ENCODE measurements at regions not wholly inside any gene's neighbourhood (a gene's known extent, or its start where the extent isn't known, plus 50 kb on each side); places are given as distances from the start of the nearest gene placed in this dataset.

DNA sequence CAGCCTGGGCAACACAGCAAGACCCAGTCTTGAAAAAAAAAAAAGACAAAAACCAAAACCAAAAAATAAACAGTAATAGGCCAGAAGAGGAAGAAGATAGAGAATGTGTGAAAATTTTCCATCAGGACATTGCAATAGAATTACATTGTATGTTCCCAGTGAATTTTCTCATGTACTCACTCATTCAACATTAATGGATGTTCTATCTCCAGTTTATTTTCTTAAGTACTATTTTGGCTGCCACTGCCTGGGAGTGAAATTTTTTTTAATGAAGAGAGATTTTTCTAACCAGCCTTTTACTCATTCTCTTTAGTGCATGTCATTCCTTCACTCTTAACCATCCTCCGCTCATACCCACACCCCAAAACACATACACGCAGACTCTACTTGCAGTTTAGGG is 282.8 kb downstream of the ALDH8A1 start:
- no TSS peak for BruUV-seq (replicated peaks)
- Mint-ChIP-seq H3K27ac (ENCODE audit: unreplicated experiment) (no peak overlapping the region), H3K36me3 (ENCODE audit: insufficient read depth, unreplicated experiment) (no peaks in the 10 kb centered on the region), H3K27me3 (ENCODE audit: unreplicated experiment) (no peaks in the 10 kb centered on the region), H3K4me1 (ENCODE audit: low read depth, unreplicated experiment) (peaks cover 25% of the 10 kb centered on the region), H3K4me3 (ENCODE audit: low read depth, unreplicated experiment) (no peak overlapping the region), H3K9me3 (ENCODE audit: low read depth, unreplicated experiment) (no peaks in the 10 kb centered on the region)
- CTCF ChIA-PET = no interaction called here
- intact Hi-C loops (cut with micrococcal nuclease; ENCODE audit: unreplicated experiment) = no loop called here
- no peak for DNase-seq
- TF ChIP-seq, protein P1, sequence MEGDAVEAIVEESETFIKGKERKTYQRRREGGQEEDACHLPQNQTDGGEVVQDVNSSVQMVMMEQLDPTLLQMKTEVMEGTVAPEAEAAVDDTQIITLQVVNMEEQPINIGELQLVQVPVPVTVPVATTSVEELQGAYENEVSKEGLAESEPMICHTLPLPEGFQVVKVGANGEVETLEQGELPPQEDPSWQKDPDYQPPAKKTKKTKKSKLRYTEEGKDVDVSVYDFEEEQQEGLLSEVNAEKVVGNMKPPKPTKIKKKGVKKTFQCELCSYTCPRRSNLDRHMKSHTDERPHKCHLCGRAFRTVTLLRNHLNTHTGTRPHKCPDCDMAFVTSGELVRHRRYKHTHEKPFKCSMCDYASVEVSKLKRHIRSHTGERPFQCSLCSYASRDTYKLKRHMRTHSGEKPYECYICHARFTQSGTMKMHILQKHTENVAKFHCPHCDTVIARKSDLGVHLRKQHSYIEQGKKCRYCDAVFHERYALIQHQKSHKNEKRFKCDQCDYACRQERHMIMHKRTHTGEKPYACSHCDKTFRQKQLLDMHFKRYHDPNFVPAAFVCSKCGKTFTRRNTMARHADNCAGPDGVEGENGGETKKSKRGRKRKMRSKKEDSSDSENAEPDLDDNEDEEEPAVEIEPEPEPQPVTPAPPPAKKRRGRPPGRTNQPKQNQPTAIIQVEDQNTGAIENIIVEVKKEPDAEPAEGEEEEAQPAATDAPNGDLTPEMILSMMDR (IDR thresholded peaks at IDR 0.05; ENCODE audit: unreplicated experiment) = no peak

DNA sequence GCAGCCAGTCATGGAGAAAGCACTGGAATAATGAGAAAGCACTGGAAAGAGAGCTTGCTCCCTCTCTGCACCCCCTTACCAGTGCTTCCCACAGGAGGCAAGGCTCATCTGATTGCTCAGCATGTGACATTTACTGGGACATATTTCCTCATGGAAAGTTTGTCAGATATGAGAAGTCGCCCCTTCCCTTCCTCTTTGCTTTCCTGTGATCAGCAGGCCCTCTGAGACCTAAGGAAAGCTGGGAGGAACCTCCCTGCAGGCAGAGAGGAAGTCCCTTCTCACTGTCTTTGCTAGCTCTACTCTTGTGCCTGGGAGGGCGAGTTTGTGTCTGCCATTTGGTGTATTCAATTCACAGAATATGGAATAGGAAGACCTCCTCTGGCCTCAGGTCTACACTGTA is 283.8 kb downstream of the ALDH8A1 start:
- H3K4me1 Mint-ChIP-seq (ENCODE audit: low read depth, unreplicated experiment) = peaks cover 19% of the 10 kb centered on the region
- TF ChIP-seq, protein P1 (IDR thresholded peaks at IDR 0.05; ENCODE audit: unreplicated experiment) = no peak
- no peaks in the 10 kb centered on the region for H3K36me3 Mint-ChIP-seq (ENCODE audit: insufficient read depth, unreplicated experiment)
- intact Hi-C loops (cut with micrococcal nuclease; ENCODE audit: unreplicated experiment) = no loop called here
- H3K4me3 Mint-ChIP-seq (ENCODE audit: low read depth, unreplicated experiment) = no peak overlapping the region
- H3K9me3 Mint-ChIP-seq (ENCODE audit: low read depth, unreplicated experiment) = no peaks in the 10 kb centered on the region
- BruUV-seq (replicated peaks) = no TSS peak
- no peaks in the 10 kb centered on the region for H3K27me3 Mint-ChIP-seq (ENCODE audit: unreplicated experiment)
- CTCF ChIA-PET = no interaction called here
- no peak for DNase-seq
- no peak overlapping the region for H3K27ac Mint-ChIP-seq (ENCODE audit: unreplicated experiment)

DNA sequence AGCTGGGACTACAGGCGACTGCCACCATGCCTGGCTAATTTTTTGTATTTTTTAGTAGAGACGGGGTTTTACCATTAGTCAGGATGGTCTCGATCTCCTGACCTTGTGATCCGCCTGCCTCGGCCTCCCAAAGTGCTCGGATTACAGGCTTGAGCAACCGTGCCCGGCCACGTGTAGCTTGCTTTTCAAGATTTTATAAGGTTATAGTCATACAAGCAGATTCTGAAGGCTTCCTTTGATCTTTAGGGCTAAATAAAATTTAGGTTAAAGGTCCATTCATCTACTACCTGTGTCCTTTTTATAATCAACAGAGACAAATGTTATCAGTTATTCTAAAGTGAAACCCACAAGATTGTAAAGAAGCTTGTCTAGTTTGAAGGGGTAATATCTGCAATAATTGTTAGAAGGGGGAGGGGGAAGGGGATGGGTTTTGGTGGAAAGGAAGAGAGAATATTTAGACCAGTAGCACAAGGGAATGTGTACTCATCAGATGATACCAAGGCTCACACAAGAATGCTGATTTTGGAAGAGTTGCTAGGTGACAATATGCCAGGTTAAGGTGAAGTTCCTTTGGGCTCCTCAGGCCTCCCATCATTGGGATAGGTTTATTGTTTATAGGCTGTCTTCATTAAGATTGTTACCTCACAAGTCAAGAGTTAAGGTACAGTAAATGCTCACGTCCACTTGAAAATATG is 284.7 kb downstream of the ALDH8A1 start:
- H3K4me1 Mint-ChIP-seq (ENCODE audit: low read depth, unreplicated experiment) = peaks cover 16% of the 10 kb centered on the region
- H3K4me3 Mint-ChIP-seq (ENCODE audit: low read depth, unreplicated experiment) = no peak overlapping the region
- intact Hi-C loops (cut with micrococcal nuclease; ENCODE audit: unreplicated experiment) = no loop called here
- CTCF ChIA-PET = interaction anchor here (0.6 kb wide), 1 partner anchor 32 kb away, joined by 7 read pairs; no protein-coding TSS in a partner anchor
- DNase-seq = no peak
- no peaks in the 10 kb centered on the region for H3K9me3 Mint-ChIP-seq (ENCODE audit: low read depth, unreplicated experiment)
- no TSS peak for BruUV-seq (replicated peaks)
- no peaks in the 10 kb centered on the region for H3K36me3 Mint-ChIP-seq (ENCODE audit: insufficient read depth, unreplicated experiment)
- TF ChIP-seq, protein P1 (IDR thresholded peaks at IDR 0.05; ENCODE audit: unreplicated experiment) = no peak
- H3K27me3 Mint-ChIP-seq (ENCODE audit: unreplicated experiment) = no peaks in the 10 kb centered on the region
- H3K27ac Mint-ChIP-seq (ENCODE audit: unreplicated experiment) = no peak overlapping the region

DNA sequence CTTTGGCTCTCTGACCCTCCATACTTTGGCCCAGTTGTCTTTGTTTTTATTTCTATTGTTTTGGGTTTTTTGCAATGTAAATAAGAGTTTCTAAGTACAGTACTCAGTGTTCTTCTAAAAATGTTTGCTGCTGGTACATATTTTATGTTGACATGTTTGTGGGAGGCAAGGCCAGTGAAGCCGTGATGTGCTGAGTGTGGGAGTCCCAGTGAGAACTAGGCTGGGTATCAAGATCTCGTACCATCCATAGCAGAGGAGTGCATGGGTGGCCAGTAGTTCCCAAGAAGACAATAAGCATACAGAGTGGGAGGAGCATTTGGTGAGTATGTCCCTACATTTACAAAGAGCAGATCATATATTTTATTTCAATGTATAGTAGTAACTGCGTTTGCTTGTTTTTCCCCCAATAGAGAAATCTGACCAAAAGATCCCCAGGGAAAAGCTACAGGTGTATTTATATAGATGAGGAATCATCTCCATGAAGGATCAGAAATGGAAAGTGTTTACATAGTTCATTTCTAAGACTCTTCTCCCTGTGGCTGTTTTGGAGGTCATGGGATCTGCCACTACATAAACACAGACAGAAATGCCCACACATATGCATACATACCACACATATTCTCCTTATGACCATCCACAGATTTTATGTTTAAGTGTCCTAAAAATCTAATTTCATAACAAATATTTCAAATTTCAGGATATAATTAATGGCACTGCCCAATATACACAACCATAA is 285.9 kb downstream of the ALDH8A1 start:
- Mint-ChIP-seq H3K36me3 (ENCODE audit: insufficient read depth, unreplicated experiment) (no peaks in the 10 kb centered on the region), H3K4me1 (ENCODE audit: low read depth, unreplicated experiment) (peaks cover 4% of the 10 kb centered on the region), H3K27ac (ENCODE audit: unreplicated experiment) (no peak overlapping the region), H3K4me3 (ENCODE audit: low read depth, unreplicated experiment) (no peak overlapping the region), H3K27me3 (ENCODE audit: unreplicated experiment) (no peaks in the 10 kb centered on the region), H3K9me3 (ENCODE audit: low read depth, unreplicated experiment) (no peaks in the 10 kb centered on the region)
- no TSS peak for BruUV-seq (replicated peaks)
- intact Hi-C loops (cut with micrococcal nuclease; ENCODE audit: unreplicated experiment) = no loop called here
- TF ChIP-seq, protein P1 (IDR thresholded peaks at IDR 0.05; ENCODE audit: unreplicated experiment) = no peak
- no peak for DNase-seq
- CTCF ChIA-PET = no interaction called here
